ENCODE measurements at regions not wholly inside any gene's neighbourhood (a gene's known extent, or its start where the extent isn't known, plus 50 kb on each side); places are given as distances from the start of the nearest gene placed in this dataset.

GRCh38 chr2:65532326-65532725 lies 99.9 kb upstream of the SPRED2 start:
- Histone ChIP-seq H2AFZ (ENCODE audit: insufficient read depth, low read length, poor library complexity) (no peak overlapping the region), H4K12ac (ENCODE audit: low read depth, low read length) (no peak overlapping the region), H3K4me1 (ENCODE audit: control insufficient read depth in 1 of 2, insufficient read depth in 2 of 2, low read length in 2 of 2) (no peaks in the 10 kb centered on the region), H4K91ac (ENCODE audit: low read depth, low read length) (no peak overlapping the region), H3K4ac (ENCODE audit: low read depth, low read length) (no peak overlapping the region), H3K18ac (ENCODE audit: low read length) (no peak overlapping the region), H3K27me3 (ENCODE audit: insufficient read depth, low read length) (no peaks in the 10 kb centered on the region), H3K9me3 (ENCODE audit: insufficient read depth, low read depth, low read length) (peaks cover 3% of the 10 kb centered on the region), H2AK5ac (ENCODE audit: low read length) (no peak overlapping the region), H2BK12ac (ENCODE audit: low read length) (no peak overlapping the region), H3K9ac (ENCODE audit: low read length) (no peak overlapping the region), H3K4me2 (ENCODE audit: low read length) (no peak overlapping the region), H3K79me2 (ENCODE audit: control insufficient read depth, insufficient read depth, low read length, poor library complexity) (no peaks in the 10 kb centered on the region), H3K14ac (ENCODE audit: low read length) (no peak overlapping the region), H2BK120ac (ENCODE audit: insufficient read depth, low read length, poor library complexity) (no peak overlapping the region), H3K4me3 (ENCODE audit: low read depth, low read length) (no peak overlapping the region), H4K8ac (ENCODE audit: low read depth, low read length) (no peak overlapping the region), H3K79me1 (ENCODE audit: low read length) (no peaks in the 10 kb centered on the region), H3K23ac (ENCODE audit: low read length) (no peak overlapping the region), H3K36me3 (ENCODE audit: control insufficient read depth in 1 of 2, insufficient read depth in 2 of 2, low read length in 2 of 2) (no peaks in the 10 kb centered on the region), H2BK5ac (ENCODE audit: low read depth, low read length, poor library complexity) (no peak overlapping the region), H3K27ac (ENCODE audit: low read depth, low read length) (no peak overlapping the region)
- WGBS (ENCODE audit: extremely low coverage, insufficient coverage, insufficient read length), result no CpG with 5 or more reads among the region's 3 CpGs
- no peak for DNase-seq

- Histone ChIP-seq H3K23ac (ENCODE audit: low read length) (no peak overlapping the region), H3K4me3 (ENCODE audit: low read depth, low read length) (no peak overlapping the region), H3K18ac (ENCODE audit: low read length) (no peak overlapping the region), H2AK5ac (ENCODE audit: low read length) (no peak overlapping the region), H3K36me3 (ENCODE audit: control insufficient read depth in 1 of 2, insufficient read depth in 2 of 2, low read length in 2 of 2) (no peaks in the 10 kb centered on the region), H3K4me2 (ENCODE audit: low read length) (no peak overlapping the region), H3K9ac (ENCODE audit: low read length) (no peak overlapping the region), H2BK120ac (ENCODE audit: insufficient read depth, low read length, poor library complexity) (no peak overlapping the region), H2BK12ac (ENCODE audit: low read length) (no peak overlapping the region), H3K4ac (ENCODE audit: low read depth, low read length) (no peak overlapping the region), H4K12ac (ENCODE audit: low read depth, low read length) (no peak overlapping the region), H3K9me3 (ENCODE audit: insufficient read depth, low read depth, low read length) (peaks cover 3% of the 10 kb centered on the region), H3K79me2 (ENCODE audit: control insufficient read depth, insufficient read depth, low read length, poor library complexity) (no peaks in the 10 kb centered on the region), H4K91ac (ENCODE audit: low read depth, low read length) (no peak overlapping the region), H3K27me3 (ENCODE audit: insufficient read depth, low read length) (no peaks in the 10 kb centered on the region), H4K8ac (ENCODE audit: low read depth, low read length) (no peak overlapping the region), H3K27ac (ENCODE audit: low read depth, low read length) (no peak overlapping the region), H3K79me1 (ENCODE audit: low read length) (no peaks in the 10 kb centered on the region), H3K14ac (ENCODE audit: low read length) (no peak overlapping the region), H2BK5ac (ENCODE audit: low read depth, low read length, poor library complexity) (no peak overlapping the region), H2AFZ (ENCODE audit: insufficient read depth, low read length, poor library complexity) (no peak overlapping the region), H3K4me1 (ENCODE audit: control insufficient read depth in 1 of 2, insufficient read depth in 2 of 2, low read length in 2 of 2) (no peaks in the 10 kb centered on the region)
- WGBS (ENCODE audit: extremely low coverage, insufficient coverage, insufficient read length), result no CpG with 5 or more reads among the region's 5 CpGs
- DNase-seq, result no peak
Measured at GRCh38 chr2:65530547-65531320, 98.3 kb upstream of the SPRED2 start.

- Histone ChIP-seq H3K36me3 (ENCODE audit: control insufficient read depth in 1 of 2, insufficient read depth in 2 of 2, low read length in 2 of 2) (no peaks in the 10 kb centered on the region), H2BK120ac (ENCODE audit: insufficient read depth, low read length, poor library complexity) (no peak overlapping the region)
- WGBS (ENCODE audit: extremely low coverage, insufficient coverage, insufficient read length), result 100% methylated on average over 1 of the region's 5 CpGs
Measured at GRCh38 chr2:65529419-65529818, 97.0 kb upstream of the SPRED2 start.

GRCh38 chr2:65528241-65528574 lies 95.8 kb upstream of the SPRED2 start:
- Histone ChIP-seq H3K14ac (ENCODE audit: low read length) (no peak overlapping the region), H3K9me3 (ENCODE audit: insufficient read depth, low read depth, low read length) (peaks cover 3% of the 10 kb centered on the region), H3K23ac (ENCODE audit: low read length) (peak overlapping the region; percentile 9), H4K91ac (ENCODE audit: low read depth, low read length) (no peak overlapping the region), H3K18ac (ENCODE audit: low read length) (no peak overlapping the region), H2AFZ (ENCODE audit: insufficient read depth, low read length, poor library complexity) (no peak overlapping the region), H3K9ac (ENCODE audit: low read length) (no peak overlapping the region), H2AK5ac (ENCODE audit: low read length) (no peak overlapping the region), H4K12ac (ENCODE audit: low read depth, low read length) (no peak overlapping the region), H2BK120ac (ENCODE audit: insufficient read depth, low read length, poor library complexity) (no peak overlapping the region), H3K36me3 (ENCODE audit: control insufficient read depth in 1 of 2, insufficient read depth in 2 of 2, low read length in 2 of 2) (no peaks in the 10 kb centered on the region), H3K4ac (ENCODE audit: low read depth, low read length) (no peak overlapping the region), H3K27ac (ENCODE audit: low read depth, low read length) (no peak overlapping the region), H3K27me3 (ENCODE audit: insufficient read depth, low read length) (no peaks in the 10 kb centered on the region), H2BK12ac (ENCODE audit: low read length) (no peak overlapping the region), H3K79me2 (ENCODE audit: control insufficient read depth, insufficient read depth, low read length, poor library complexity) (no peaks in the 10 kb centered on the region), H3K4me2 (ENCODE audit: low read length) (no peak overlapping the region), H3K4me3 (ENCODE audit: low read depth, low read length) (no peak overlapping the region), H2BK5ac (ENCODE audit: low read depth, low read length, poor library complexity) (no peak overlapping the region), H4K8ac (ENCODE audit: low read depth, low read length) (no peak overlapping the region), H3K79me1 (ENCODE audit: low read length) (no peaks in the 10 kb centered on the region), H3K4me1 (ENCODE audit: control insufficient read depth in 1 of 2, insufficient read depth in 2 of 2, low read length in 2 of 2) (no peaks in the 10 kb centered on the region)
- WGBS (ENCODE audit: extremely low coverage, insufficient coverage, insufficient read length), result no CpG with 5 or more reads among the region's 1 CpG
- DNase-seq, result no peak

More at GRCh38 chr2:65529419-65529818, 97.0 kb upstream of the SPRED2 start:
- no peak overlapping the region for H3K4me3 ChIP-seq (ENCODE audit: low read depth, low read length)
- DNase-seq, result no peak
- H3K27me3 ChIP-seq (ENCODE audit: insufficient read depth, low read length), result no peaks in the 10 kb centered on the region
- no peak overlapping the region for H3K18ac ChIP-seq (ENCODE audit: low read length)
- no peak overlapping the region for H2AK5ac ChIP-seq (ENCODE audit: low read length)
- H3K79me1 ChIP-seq (ENCODE audit: low read length), result no peaks in the 10 kb centered on the region
- H3K27ac ChIP-seq (ENCODE audit: low read depth, low read length), result no peak overlapping the region
- H2AFZ ChIP-seq (ENCODE audit: insufficient read depth, low read length, poor library complexity), result no peak overlapping the region
- H3K79me2 ChIP-seq (ENCODE audit: control insufficient read depth, insufficient read depth, low read length, poor library complexity), result no peaks in the 10 kb centered on the region
- H3K14ac ChIP-seq (ENCODE audit: low read length), result no peak overlapping the region
- H3K23ac ChIP-seq (ENCODE audit: low read length), result no peak overlapping the region
- H2BK5ac ChIP-seq (ENCODE audit: low read depth, low read length, poor library complexity), result no peak overlapping the region
- H4K91ac ChIP-seq (ENCODE audit: low read depth, low read length), result no peak overlapping the region
- no peak overlapping the region for H3K9ac ChIP-seq (ENCODE audit: low read length)
- H3K4ac ChIP-seq (ENCODE audit: low read depth, low read length), result no peak overlapping the region
- H2BK12ac ChIP-seq (ENCODE audit: low read length), result no peak overlapping the region
- peaks cover 3% of the 10 kb centered on the region for H3K9me3 ChIP-seq (ENCODE audit: insufficient read depth, low read depth, low read length)
- H4K8ac ChIP-seq (ENCODE audit: low read depth, low read length), result no peak overlapping the region
- H3K4me2 ChIP-seq (ENCODE audit: low read length), result no peak overlapping the region
- no peaks in the 10 kb centered on the region for H3K4me1 ChIP-seq (ENCODE audit: control insufficient read depth in 1 of 2, insufficient read depth in 2 of 2, low read length in 2 of 2)
- H4K12ac ChIP-seq (ENCODE audit: low read depth, low read length), result no peak overlapping the region
